Fibroblast of peridontal ligament (primary cell): ENCODE measurements at regions not wholly inside any gene's neighbourhood (a gene's known extent, or its start where the extent isn't known, plus 50 kb on each side); places are given as distances from the start of the nearest gene placed in this dataset.

Source experiments
- DNase-seq: peaks from one replicate; pipeline ENCODE4 v3.0.0-alpha.2; 2010; ENCODE audit errors: extremely low read depth

- DNase-seq, result no peak
Measured at GRCh38 chr1:96290801-96291200, 430.8 kb upstream of the PTBP2 start.

DNA sequence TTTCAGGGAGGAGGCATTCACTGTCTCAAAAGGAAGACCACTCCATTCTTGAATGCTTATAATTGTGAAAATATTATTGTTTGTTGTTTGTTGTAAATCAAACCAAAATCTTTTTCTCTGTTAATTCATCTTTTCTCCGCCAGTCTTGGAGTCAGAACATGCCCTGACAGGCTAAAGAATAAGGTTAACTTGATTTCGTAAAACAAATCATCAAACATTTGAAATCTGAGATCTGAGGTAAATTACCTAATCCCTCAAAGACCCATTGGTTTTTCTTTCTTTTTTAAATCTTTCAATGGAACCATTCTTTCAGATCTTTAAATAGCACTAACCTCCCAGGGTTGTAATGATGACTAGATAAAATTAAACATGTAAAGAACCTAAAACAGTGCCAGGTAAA is 430.1 kb upstream of the PTBP2 start:
- DNase-seq, result no peak

DNA sequence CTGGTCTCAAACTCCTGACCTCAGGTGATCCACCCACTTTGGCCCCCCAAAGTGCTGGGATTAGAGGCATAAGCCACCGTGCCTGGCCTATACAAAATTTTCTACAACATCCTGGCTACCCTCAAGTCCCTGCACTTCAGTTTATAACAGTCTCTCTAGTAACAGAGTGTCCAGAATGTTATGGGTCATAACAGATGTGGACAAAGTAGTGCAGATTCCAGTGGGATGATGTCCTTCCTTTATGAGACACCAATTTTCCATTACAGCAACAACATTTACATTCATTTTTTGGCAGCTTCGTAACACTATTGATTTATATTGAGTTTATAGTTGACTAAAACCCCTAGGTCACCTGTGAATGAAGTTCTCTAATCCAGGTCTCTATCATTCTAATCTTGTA is 429.4 kb upstream of the PTBP2 start:
- DNase-seq, result no peak

- no peak for DNase-seq
Measured at GRCh38 chr1:96296991-96297390, 424.6 kb upstream of the PTBP2 start.

GRCh38 chr1:96306809-96307560 is 414.6 kb upstream of the PTBP2 start:
- peak; percentile 81 for DNase-seq

- no peak for DNase-seq
Measured at GRCh38 chr1:96308314-96308713, 413.3 kb upstream of the PTBP2 start.

GRCh38 chr1:96309783-96310182 is 411.8 kb upstream of the PTBP2 start:
- DNase-seq, result peak; percentile 89

DNA sequence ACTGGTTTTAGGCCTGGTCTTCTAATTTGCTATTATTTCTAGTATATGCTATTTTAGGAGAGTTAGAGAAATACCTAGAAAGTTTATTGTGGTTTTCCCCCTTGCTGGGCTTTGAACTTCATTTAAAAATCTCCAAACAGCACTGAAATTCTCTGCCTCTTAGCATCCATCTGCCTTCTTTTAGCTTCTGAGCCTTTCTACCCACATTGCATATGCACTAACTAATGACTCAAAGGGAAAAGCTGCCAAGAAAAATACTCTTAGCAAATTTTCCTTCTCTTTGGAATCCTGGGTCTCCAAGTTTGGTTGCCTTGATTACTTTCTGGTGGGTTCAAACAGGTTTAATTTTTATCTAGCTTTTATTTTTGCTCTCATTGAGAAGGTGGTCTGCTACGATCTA is 408.4 kb upstream of the PTBP2 start:
- peak; percentile 93 for DNase-seq

GRCh38 chr1:96329121-96329520 is 392.5 kb upstream of the PTBP2 start:
- no peak for DNase-seq

- DNase-seq, result no peak
Measured at GRCh38 chr1:96331596-96331995, 390.0 kb upstream of the PTBP2 start.

- no peak for DNase-seq
Measured at GRCh38 chr1:96333522-96334235, 387.9 kb upstream of the PTBP2 start.

- no peak for DNase-seq
Measured at GRCh38 chr1:96334236-96334557, 387.4 kb upstream of the PTBP2 start.

DNA sequence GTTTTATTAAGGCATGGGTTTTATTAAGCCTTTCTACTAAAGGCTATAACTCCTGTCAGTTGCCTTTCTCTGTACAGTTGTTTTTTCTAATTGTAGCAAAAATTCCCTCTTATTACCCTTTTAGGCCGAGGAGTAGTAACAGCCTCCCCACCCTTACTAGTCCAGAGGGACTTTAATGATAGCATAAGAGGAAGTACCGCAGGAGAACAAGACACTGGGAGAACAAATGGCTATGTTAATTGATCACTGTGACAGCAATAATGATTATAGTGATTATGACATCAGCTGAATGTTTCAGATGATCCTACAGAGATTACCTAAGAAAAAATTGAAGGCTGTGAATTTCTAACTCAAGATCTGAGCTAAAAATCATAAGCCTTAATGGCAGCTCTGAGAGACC is 383.0 kb upstream of the PTBP2 start:
- DNase-seq, result no peak

DNA sequence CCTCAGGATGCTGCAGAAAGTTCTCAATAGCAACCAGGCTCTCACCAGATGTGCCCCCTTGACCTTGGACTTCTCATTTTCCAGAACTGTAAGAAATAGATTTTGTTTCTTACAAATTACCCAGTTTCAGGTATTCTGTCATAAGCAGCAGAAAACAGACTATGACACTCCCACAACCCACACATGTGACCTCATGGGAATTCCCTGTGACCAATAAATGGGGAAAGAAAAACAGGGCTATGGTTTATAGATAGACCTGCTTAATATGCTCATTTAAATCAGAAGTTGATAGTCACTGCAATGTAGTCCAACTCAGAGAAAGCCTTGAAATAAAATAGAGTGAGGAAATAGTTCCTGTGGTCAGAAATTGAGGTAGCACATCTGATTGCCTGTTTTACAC is 380.9 kb upstream of the PTBP2 start:
- DNase-seq, result no peak

DNA sequence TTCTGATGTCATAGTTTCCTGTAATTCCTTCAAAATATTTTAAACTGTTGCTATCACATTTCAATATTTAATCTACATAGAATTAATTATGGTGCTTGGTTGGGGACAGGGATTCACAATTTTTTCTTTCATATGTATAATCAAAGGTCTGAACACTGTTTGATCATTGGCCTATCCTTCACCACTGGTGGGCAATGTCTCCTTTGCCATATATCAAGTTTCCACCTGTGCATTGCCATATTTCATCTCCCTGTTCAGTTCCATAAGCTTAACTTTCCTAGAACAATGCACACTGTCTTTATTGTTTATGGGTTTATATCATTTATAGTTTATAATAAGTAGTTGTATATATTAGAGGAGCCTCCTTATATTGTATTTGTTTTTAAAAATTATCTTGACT is 374.9 kb upstream of the PTBP2 start:
- DNase-seq, result no peak

DNA sequence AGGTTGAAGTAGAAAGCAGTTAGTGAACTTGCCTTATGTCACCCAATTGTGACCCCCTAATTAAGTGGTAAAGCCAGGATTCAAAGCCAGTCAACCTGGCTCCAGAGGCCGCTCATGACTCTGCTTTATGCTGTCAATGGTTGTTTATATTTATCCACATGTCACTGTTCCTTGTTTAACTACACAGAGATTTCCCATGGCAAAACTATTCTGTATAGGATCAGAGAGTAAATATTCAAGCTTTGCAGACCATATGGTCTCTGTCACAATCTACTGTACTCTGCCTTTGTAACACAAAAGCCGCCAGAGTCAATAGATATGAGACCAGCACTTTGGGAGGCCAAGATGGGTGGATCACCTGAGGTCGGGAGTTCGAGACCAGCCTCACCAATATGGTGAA is 371.7 kb upstream of the PTBP2 start:
- DNase-seq, result no peak

DNA sequence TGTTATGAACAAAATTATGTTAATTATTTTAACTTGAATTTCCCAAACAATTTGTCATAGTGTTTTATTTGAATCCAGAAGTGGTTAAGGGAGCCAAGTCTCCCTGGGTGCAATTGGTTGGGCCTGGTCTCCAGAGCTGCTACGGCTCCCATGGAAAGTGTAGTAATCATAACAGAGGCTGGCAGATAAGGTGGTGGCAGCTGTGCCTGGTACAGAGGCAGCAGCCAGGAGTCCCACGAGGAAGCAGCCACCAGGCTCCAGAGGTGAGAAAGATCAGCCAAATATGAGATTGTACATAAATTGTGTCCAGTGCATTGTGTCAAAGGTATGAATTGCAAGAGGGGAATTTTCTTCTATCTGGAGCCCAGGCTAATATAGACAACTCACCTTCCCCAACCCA is 368.9 kb upstream of the PTBP2 start:
- no peak for DNase-seq

DNA sequence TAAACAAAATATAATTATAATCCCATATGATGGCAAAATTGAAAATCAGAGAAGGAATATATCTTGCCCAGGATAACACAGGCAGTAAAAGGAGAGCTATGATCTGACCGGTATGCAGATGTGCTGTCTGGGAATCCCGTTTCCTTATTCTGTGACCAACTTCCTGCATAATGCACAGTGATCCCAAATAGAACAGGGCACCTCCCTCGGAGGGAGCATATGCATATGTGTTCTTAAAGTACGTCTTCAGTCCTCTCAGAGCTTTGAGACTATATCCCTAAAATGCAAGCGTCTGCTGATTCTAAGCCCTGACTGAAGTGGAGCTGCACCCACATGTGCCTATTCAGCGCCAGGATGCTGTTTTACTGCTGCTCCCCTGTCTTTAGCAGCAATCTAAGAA is 366.1 kb upstream of the PTBP2 start:
- no peak for DNase-seq

DNA sequence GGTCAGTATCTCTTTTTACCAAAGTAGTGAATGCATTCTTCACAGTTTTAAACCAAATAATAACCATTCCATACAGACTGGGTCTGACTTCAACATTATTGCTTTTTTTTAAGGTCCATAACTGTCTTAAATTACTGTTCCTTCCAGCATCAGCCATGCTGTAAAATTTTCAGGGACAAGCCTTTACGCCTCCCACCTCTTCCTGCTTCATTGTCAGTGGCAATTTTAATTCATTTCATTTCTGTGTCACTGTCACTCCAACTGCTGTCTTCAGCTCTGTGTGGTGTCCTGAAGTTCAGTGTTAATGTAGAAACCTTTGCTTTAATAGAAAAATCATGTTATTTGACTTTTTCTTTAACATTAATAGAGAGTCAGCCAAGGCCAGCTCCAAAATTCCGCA is 365.6 kb upstream of the PTBP2 start:
- DNase-seq, result no peak

DNA sequence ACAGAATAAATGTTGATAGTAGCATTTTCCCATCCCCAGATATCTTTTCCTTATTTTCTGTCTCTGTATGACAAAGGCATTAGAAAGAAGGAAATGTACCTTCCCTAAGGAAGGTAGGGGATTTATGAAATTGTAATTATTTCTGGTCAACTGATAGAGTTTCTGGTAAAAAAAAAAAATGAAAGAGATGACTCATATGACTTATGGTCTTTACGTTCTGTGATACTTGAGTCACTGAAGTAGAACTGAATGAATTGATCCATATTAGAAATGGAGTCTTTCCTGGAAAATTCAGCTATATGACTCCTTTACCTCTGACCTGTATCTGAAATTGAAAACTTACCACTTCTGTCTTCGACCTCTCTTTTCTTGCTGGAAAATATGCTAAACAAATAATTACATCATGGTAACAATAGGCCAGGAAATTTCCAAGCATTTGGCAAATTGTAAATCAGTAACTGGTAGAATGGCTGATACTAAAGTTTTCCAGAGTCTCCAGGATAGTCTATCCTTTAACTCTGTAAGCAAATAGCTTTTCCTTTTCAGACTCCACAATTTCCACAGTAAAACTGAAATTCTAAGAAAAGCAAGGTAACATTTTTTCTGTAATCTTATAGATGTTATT is 364.3 kb upstream of the PTBP2 start:
- DNase-seq, result no peak

DNA sequence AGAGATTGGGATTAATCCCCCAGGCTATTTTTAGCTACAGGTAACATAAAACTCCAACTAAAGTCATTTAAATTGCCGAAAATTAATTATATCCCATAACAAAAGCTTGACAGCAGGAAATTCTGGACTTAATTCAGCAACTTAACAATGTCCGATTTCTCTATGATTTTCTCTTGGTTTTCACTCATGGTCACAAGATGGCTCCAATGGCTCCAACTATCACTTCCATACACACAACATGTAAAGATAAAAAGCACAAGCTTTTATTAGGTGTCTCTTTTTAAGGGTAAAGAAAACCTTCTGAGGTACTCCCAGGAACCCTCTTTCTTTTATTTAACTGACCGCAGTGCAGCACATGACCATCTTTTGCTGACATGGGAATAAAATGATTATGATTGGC is 363.5 kb upstream of the PTBP2 start:
- no peak for DNase-seq

GRCh38 chr1:96360036-96360795 is 361.4 kb upstream of the PTBP2 start:
- DNase-seq, result peak; percentile 64
